ENCODE measurements at regions not wholly inside any gene's neighbourhood (a gene's known extent, or its start where the extent isn't known, plus 50 kb on each side); places are given as distances from the start of the nearest gene placed in this dataset.

GRCh38 chr9:108591121-108591520 is 264.7 kb downstream of the ACTL7B start (continued):
- TF ChIP-seq, protein P1, sequence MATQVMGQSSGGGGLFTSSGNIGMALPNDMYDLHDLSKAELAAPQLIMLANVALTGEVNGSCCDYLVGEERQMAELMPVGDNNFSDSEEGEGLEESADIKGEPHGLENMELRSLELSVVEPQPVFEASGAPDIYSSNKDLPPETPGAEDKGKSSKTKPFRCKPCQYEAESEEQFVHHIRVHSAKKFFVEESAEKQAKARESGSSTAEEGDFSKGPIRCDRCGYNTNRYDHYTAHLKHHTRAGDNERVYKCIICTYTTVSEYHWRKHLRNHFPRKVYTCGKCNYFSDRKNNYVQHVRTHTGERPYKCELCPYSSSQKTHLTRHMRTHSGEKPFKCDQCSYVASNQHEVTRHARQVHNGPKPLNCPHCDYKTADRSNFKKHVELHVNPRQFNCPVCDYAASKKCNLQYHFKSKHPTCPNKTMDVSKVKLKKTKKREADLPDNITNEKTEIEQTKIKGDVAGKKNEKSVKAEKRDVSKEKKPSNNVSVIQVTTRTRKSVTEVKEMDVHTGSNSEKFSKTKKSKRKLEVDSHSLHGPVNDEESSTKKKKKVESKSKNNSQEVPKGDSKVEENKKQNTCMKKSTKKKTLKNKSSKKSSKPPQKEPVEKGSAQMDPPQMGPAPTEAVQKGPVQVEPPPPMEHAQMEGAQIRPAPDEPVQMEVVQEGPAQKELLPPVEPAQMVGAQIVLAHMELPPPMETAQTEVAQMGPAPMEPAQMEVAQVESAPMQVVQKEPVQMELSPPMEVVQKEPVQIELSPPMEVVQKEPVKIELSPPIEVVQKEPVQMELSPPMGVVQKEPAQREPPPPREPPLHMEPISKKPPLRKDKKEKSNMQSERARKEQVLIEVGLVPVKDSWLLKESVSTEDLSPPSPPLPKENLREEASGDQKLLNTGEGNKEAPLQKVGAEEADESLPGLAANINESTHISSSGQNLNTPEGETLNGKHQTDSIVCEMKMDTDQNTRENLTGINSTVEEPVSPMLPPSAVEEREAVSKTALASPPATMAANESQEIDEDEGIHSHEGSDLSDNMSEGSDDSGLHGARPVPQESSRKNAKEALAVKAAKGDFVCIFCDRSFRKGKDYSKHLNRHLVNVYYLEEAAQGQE (IDR thresholded peaks at IDR 0.05), result no peak
- no peak for TF ChIP-seq SP1 (IDR thresholded peaks at IDR 0.05)
- no peak for TF ChIP-seq HNF4G (IDR thresholded peaks at IDR 0.05)
- TF ChIP-seq FOXA2 (IDR thresholded peaks at IDR 0.05), result no peak
- TF ChIP-seq TAF1 (conservative IDR thresholded peaks at IDR 0.05), result no peak

GRCh38 chr9:108588246-108588645 is 267.5 kb downstream of the ACTL7B start:
- 82% methylated on average over 3 of the region's 3 CpGs for WGBS
- no peak for DNase-seq (ENCODE audit: low spot score)
- Histone ChIP-seq H3K9me3 (ENCODE audit: control insufficient read depth in 4 of 4, low read length in 3 of 4) (no peaks in the 10 kb centered on the region), H3K4me1 (ENCODE audit: control insufficient read depth in 4 of 4, insufficient read depth in 4 of 4, low read length in 3 of 4) (no peaks in the 10 kb centered on the region), H3K27ac (ENCODE audit: low read depth in 1 of 2, low read length in 2 of 2) (no peak overlapping the region), H3K27me3 (ENCODE audit: control insufficient read depth in 4 of 4, insufficient read depth in 4 of 4, low read length in 3 of 4) (peaks cover 0 to 3% (median 1%) of the 10 kb centered on the region in 4 donors), H3K9ac (ENCODE audit: low read depth in 1 of 2, low read length in 2 of 2) (no peak overlapping the region), H3K4me3 (ENCODE audit: low read depth in 1 of 3, low read length in 3 of 3) (no peak overlapping the region), H3K36me3 (ENCODE audit: control insufficient read depth in 4 of 4, insufficient read depth in 3 of 4, low read depth in 1 of 4, low read length in 3 of 4) (no peaks in the 10 kb centered on the region)
- TF ChIP-seq HNF4G (IDR thresholded peaks at IDR 0.05) (no peak), ZBTB33 (IDR thresholded peaks at IDR 0.05) (no peak), HNF4A (conservative IDR thresholded peaks at IDR 0.05) (no peak), NR2F2 (IDR thresholded peaks at IDR 0.05) (no peak), RAD21 (IDR thresholded peaks at IDR 0.05) (no peak), RXRA (IDR thresholded peaks at IDR 0.05) (no peak), TAF1 (conservative IDR thresholded peaks at IDR 0.05) (no peak), JUND (IDR thresholded peaks at IDR 0.05) (no peak), ATF3 (IDR thresholded peaks at IDR 0.05) (no peak), YY1 (IDR thresholded peaks at IDR 0.05) (no peak), FOXA1 (IDR thresholded peaks at IDR 0.05) (no peak), GABPA (IDR thresholded peaks at IDR 0.05 in 1 of 2, conservative IDR thresholded peaks at IDR 0.05 in 1 of 2) (no peak), FOXA2 (IDR thresholded peaks at IDR 0.05) (no peak)
- TF ChIP-seq, protein P2, sequence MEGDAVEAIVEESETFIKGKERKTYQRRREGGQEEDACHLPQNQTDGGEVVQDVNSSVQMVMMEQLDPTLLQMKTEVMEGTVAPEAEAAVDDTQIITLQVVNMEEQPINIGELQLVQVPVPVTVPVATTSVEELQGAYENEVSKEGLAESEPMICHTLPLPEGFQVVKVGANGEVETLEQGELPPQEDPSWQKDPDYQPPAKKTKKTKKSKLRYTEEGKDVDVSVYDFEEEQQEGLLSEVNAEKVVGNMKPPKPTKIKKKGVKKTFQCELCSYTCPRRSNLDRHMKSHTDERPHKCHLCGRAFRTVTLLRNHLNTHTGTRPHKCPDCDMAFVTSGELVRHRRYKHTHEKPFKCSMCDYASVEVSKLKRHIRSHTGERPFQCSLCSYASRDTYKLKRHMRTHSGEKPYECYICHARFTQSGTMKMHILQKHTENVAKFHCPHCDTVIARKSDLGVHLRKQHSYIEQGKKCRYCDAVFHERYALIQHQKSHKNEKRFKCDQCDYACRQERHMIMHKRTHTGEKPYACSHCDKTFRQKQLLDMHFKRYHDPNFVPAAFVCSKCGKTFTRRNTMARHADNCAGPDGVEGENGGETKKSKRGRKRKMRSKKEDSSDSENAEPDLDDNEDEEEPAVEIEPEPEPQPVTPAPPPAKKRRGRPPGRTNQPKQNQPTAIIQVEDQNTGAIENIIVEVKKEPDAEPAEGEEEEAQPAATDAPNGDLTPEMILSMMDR (IDR thresholded peaks at IDR 0.05; ENCODE audit: low read depth, low read length, missing input control), result no peak
- TF ChIP-seq, protein P3, sequence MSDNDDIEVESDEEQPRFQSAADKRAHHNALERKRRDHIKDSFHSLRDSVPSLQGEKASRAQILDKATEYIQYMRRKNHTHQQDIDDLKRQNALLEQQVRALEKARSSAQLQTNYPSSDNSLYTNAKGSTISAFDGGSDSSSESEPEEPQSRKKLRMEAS (IDR thresholded peaks at IDR 0.05), result no peak
